Activated CD4-positive, alpha-beta T cell treated with anti-CD3 and anti-CD28 coated beads, Interleukin-2, amount 50 U/mL, for 4 hours (primary cell): ENCODE measurements at regions not wholly inside any gene's neighbourhood (a gene's known extent, or its start where the extent isn't known, plus 50 kb on each side); places are given as distances from the start of the nearest gene placed in this dataset.

ENCODE experiments used
- DNase-seq, 2 experiments: peaks; one replicate each; pipeline ENCODE4 v3.0.0-alpha.2; 2020

DNA sequence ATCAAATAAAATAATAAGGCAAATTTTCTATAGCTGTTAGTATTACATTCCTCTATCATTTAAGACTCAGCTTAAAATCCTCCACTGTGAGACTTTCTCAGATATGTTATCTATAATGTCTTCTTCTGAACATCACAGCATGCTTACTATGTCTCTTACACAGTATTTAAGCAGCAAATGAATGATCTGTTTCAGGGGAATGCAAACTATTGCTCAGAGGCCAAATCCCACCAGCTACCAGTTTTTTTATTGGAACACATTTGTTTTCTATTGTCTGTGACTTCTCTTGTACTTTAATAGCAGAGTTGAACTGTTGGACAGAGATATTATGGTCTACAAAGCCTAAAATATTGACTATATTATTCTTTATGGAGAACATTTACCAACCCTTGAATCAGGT is 59.6 kb downstream of the C3orf38 start:
- DNase-seq: no peak

DNA sequence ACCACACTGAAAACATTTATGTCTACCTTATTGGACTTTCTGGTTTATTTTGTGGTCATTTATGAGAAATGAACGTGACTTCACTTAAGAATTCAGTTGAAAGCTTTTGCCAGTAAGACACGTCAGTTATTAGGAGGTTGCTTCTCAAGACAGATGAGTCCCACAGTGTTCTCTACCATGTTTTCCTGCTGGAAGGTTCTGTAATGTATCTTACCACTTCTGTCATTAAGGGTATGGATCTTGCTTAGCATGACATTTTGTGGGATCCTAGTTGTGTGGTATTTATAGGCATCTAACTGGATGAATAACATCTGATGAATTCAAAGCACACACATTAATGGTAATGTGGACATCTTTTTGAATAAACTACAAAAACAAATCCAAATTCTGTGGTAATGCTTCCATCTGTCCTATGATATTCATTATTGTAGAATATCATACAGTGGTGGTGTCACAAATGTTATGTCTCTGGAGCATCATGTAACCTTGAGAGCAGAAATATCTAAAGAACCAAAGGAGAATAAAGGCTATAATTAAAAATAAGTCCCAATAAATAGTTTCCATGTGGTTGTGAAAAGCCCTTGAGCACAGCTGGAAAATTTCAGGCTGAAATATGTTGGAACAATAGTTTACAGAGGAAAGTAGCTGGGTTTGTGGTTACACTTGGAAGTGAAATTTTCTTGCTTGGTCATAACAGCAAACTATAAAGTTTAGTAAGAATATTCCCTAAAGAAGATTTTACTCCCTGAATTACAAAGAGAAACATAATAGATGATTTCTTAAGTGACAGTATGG is 61.5 kb downstream of the C3orf38 start:
- DNase-seq: no peak

DNA sequence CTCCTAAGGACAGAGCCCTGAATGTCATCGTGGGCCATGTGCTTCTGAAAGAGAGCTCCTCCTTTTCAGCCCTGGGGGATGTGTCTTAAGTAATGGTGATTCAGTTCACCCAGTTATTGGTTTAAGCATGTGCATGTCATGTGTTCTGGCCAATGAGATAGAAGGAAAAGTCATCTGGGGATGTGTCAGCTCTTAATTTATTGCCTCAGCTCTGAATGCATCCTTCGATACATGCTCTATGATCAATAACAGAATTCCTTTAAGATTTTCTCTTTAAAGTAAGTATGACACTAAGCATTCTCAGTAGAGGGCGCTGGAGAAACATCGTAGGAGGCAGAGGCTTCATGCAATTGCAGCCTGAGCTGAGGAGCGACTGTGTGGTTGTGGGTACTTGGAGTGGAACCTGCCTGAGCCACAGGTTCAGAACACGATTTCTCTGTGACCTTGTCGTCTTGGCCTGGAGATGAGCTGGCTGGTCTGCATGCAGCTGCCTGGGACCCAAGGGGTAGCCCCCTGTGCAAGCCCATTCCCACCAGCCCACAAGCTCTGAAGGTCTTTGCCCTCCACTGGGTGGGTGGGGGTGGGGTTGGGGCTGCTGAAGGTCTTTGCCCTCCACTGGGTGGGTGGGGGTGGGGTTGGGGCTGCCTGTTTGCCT is 69.5 kb downstream of the C3orf38 start:
- no peak for DNase-seq

DNA sequence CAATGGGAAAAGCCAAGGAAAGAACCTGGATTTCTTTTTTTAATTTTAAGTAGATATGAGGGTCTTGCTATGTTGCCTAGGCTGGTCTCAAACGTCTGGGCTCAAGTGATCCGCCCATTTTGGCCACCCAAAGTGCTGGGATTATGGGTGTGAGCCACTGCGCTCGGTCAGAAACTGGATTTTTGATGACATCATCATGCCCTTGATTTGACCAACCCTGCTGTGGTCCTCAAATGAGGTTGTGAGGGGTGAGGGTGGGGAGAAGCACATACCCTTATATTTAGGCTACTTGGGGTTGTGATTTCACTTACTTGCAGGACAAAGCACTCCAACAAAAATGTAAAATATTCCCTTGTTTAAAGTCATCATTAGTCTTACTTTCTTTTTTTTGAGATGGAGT is 70.4 kb downstream of the C3orf38 start:
- DNase-seq: no peak

DNA sequence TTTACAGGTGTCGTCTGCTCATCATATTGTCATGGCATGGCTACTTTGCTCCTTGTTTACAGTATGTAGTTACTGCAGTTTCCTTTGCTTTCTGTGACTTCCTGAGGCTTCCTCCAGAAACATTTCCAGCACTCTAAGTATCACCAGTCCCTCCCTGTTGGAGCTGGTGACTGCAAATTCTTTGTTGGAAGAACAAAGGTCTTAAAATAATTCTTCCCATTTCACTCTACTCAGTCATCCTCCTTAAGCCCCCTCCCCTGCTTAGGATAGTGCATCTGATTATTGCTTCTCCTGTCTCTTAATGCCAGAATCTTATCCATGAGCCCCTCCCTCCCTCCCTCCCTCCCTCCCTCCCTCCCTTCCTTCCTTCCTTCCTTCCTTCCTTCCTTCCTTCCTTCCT is 72.0 kb downstream of the C3orf38 start:
- DNase-seq: no peak

DNA sequence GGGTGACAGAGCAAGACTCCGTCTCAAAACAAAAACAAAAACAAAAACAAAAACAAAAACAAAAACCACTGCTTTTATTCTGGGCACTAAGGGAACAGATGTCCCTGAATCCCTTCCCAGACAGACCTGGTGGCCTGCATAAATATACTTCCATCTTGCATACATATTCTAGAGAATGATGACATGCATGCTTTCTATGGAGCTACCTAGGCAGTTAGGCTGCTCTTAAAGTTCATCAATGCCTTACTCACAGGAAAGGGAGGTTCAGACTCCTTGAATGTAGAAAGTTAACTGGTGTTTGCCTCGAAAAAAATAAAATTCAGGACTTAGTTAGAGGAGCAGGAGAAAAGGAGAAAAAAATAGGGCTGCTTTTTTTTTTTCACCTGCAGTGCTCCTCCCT is 72.6 kb downstream of the C3orf38 start:
- no peak for DNase-seq

DNA sequence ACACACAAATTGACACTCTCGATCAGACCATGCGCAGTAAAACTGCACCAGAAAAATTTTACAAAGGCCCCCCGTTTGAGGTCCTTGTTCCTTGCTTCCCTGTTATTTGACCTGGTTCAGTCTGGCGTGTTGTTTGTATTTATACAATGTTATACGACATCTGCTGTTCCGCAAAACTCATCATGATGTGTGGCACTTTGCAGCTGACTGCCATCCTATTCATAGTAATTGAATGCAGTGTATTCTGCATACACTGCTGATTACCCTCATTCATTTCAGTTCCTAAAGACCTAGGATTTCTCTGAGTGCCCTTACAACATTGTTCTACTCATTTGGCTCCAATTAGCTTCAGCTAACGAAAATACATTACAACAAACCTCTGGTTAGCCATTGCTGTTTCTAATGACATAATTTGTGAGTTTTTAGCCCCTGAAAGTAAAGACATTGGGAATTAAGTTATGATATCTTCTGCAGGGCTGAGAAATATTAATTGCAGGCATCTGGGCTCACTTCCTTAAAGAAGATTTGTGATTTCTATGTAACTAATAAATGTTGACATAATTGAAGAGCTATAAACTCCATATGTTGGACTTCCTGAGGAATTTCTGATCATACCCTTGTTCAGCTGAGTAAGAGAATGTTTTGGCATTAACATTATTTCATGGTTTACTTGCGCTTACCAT is 75.7 kb downstream of the C3orf38 start:
- DNase-seq: no peak

DNA sequence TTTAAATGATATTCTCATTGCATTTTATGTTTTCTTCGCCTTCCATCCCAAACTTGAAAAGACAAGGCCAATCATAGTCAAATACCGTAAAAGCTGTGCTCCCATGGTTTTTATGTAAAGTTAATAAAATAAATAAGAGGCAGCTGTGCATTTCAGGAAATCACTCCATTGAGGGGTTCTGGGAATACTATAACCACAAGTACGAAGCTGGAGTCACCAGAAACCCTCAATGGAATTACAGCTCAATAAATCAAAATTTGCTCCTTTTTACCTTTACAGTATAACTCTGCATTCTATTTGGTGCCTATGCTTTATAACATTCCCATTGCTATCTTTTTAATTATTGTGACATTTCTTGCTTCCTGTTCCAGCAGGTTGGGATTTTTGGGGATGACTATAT is 77.2 kb downstream of the C3orf38 start:
- no peak for DNase-seq

DNA sequence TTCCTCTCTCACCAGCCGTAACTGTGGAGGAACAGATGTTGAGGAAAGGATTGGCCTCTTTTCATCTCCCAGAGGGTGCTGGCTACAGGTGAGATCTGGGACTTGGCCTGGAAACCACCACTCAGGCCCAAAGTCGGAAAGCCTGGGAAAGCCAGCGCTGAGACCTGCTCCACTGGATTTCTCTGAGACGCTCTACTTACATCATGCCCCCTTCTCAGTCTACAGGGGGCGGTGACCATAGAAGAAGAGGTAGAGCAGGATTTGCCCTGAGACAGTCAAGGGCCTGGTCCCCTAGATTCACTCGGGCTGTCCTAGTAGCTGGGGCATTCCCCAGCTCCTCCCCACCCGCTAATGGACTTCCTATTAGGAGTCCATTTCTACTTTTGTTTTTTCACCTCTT is 80.9 kb downstream of the C3orf38 start:
- no peak for DNase-seq

DNA sequence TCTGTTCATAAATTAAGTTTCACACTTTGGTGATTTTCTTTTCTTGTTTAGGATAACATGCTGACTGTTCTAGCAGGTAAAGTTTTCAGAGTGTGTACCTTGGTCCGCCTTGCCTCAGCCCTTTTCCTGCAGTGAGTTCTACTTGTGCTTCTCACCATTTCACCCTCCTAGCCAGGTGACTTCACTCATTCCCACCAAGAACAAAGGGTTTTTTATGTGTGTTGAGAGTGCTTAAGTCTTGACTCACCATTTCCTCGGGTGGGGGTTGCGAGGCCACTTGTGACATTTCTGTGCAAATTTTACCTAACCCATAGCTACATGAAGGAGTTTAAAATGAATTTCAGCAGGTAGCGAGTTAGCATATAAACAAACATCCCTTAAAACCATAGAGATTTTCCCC is 81.4 kb downstream of the C3orf38 start:
- DNase-seq: no peak

DNA sequence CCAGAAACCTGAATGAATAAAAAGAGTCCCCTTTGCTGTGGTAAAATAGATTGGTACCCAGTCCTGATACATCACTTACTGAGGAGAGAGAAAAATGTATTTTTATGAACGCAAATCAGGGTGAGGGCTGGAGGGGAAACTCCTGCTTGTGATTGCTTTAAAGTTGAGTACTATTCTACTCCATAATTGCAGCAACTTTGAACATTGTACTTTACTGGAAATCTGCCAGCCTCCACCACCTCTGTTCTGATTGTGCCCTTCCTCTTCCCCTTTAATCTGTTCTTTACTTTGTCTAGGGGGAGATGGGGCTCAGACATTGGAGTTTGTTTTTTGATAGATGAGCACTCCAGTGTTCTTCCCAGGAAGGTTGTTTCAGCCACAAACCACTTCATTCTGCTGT is 81.9 kb downstream of the C3orf38 start:
- no peak for DNase-seq

DNA sequence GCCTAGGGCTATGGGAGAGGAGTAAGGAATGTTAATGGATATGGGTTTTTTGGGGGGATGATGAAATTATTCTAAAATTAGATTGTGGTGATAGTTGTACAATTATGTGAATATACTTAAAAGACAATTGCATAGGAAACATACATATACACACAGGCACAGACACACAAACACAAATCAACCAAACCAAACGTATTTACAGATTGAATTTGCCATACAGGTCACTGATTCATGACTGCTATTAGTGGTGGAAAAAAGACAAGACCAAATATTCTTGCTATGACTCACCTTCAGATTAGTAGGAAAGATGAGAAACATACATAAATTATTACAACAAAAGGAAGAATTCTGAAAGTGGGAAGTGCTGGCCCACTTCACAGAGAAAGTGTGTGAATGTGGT is 85.3 kb downstream of the C3orf38 start:
- DNase-seq: no peak

DNA sequence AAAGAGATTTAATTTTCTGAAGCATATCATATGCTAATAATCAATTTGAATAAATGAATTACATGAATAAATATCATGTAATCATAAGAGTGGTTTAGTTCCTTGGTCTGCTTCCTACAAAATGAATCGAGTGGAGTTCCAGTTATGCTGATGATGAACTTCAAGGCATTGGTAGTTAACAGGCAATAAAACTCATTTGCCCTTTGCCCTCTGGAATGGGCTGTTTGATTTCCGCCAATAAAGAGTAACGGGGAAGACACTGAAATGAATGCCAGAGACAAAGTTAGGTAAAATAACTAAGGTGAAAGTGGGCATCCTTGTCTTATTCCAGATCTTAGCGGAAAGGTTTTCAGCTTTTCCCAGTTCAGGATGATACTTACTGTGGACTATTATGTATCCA is 90.1 kb downstream of the C3orf38 start:
- DNase-seq: no peak

DNA sequence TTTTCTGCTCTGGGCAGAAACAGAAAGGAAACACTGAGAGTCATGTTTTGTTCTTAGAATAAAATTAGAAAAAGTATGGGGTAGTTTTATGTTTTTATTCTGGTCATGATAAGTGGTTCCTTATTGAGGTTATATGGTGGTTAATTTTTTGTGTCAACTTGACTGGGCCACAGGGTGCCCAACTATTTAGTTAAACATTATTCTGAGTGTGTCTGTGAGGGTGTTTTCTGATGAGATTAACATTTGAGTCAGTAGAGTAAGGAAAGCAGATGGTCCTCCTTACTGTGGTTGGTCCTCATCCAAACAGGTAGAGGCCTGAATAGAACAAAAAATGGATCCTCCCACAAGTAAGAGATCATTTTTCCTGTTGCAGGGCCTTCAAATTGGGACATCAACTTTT is 98.9 kb downstream of the C3orf38 start:
- no peak for DNase-seq

DNA sequence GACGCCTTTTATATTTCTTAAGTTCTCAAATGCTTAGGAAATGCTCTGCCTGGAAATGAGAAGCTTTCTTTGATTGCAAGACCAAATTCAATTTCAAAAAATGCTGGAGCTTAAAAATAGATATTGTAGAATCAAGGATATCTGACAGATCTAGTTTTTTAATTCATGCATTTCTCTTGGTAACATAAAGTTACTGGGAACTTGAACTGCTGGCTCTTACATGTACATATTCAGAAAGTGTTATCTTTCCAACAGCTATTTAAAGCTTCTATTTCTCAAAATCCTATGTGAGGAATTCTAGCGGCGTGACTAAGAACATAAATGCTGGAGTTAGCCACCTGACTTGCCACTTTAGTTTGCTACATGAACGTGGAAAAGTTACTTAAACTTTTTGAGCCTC is 109.3 kb downstream of the C3orf38 start:
- DNase-seq: no peak

DNA sequence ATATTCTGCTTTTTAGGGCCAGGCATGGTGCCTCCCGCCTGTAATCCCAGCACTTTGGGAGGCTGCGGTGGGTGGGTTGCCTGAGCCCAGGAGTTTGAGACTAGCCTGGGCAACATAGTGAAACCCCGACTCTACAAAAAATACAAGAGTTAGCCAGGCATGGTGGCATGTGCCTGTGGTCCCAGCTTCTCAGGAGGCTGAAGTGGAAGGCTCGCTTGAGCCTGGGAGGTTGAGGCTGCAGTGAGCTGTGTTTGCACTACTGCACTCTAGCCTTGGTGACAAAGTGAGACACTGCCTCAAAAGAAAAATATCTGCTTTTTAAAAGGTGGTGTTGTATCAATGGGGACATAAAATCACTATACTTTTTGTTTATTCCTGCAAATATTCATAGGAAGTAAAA is 112.8 kb downstream of the C3orf38 start:
- DNase-seq: no peak

DNA sequence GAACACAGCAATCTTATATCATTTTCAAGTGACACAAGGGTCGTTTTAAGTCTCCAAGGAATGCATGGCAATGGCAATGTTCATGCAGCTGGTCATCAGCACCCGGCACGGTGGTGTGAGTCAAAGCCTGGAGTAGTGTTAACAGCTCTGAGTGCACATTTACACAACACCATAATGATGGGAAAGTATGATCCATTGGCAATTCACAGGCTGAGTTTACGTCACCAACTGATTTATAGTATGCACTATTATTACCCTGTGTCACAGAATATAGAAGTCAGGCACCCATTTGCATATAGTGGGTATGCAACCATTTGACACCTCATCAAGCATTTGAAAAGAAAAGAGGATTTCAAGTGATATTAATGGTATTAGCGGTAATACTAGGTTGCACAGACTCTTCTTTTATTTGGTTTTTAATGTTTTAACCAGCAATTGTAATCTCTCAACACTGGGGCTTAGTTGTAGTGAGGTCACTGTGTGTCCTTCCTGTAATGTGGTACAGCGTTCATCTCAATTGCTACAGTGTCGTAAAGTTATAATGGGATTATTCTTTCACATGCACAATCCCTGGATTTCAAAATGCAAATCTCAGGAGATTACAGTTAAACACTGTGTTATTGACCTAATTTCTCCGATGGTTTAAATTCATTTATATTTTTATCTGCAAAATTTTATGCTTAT is 113.8 kb downstream of the C3orf38 start:
- DNase-seq: no peak

DNA sequence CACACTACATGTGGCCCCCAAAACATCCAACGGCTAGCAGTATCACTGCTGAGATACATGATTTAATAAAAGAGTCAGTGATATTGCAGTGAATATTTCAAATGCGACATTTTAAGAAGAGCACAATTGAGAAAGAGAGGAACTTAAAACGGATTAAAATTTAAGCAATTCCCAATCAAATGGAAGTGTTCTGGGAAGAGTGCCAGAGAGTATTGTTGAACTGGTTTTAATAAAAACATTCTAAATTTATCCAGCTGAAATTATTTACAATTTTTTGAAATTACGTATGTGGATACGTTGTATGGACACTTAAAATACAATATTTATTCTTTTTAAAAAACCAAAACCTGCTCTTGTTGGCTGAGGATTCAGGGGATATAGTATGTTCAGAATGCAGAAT is 117.7 kb downstream of the C3orf38 start:
- DNase-seq: no peak

DNA sequence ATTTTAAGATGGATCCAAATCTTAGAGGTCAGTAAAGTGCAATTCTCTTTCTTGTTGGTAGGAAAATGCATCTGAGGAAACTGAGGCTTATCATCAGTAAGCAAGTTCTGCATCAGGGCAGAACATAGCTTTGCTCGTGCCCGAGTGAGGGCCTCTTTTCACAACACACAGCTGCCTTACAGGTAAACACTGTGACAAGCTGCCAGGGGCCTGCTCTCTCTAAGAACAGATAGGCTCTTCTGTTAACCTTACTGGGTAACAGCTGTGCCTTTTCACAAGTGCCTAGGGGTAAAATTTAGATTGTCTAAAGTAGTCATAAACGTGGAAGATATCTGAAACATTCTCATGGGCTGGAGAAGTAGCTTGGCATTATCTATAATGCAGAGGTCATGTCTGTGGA is 118.1 kb downstream of the C3orf38 start:
- DNase-seq: no peak

DNA sequence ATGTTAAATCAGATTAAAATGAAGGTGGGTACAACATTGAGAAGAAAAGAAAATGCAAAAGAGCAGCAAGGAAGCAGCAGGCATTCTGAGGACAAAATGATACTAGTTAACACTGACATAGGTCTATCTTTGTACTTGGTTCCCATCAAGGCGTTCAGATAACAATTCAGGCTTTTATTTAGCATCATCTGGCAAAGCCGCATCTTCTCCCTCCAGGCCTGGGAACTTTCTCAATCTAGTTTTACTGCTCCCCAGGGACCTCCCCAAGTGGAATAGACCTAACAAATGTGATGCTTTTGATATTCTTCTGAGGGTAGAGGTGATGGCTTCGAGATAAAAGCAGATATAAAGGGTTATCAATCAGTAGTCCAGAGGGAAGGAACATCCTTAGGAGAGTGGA is 130.6 kb downstream of the C3orf38 start:
- DNase-seq: no peak

DNA sequence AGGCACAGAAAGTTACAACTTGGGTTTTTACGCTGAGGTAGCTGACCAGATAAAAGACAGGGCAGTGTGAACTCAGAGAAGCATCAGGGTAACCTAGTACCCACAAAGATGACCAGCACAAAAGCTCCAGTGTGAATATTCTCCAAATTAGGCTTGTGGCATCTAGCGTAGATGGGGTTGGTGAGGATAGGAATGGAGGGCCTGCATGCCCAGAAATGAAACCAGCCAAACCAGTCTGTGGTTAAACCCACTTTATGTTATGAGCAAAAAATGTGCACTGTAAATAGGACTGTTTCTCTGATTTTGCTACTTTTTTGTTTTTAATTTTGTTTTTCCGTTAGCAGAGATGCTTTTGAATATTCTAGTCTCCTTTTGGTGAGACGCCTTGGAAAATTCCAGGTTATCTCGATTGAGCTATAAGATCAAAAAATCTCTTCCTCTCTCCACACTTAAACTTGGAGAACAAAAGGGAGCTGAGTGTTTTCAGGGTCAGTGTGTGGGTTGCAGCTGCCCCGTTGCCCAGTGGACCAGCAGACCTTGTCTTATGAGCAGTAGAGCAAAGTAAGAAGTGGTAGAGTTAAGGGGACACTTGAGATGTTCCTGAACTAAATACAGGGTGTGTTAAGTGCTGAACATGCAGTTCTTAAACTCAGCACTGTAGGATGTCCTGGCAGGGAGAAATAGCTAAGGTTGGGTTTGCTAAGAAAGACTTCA is 132.9 kb downstream of the C3orf38 start:
- DNase-seq: no peak

DNA sequence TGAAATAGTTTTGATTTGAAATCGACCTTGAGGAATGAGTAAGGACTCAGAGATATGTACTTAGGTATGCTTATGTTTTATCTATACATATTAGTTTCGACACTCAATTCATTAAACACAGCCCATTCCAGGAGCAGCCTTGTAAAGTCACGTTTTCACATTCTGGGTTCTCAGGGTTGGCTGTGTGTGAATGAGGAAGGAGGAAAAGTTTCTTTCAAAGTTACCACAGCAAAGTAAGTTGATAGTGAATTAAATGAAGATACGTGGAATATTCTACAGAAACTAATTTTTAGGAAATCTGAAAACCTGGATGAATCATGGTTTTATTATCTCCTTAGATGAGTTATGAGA is 133.5 kb downstream of the C3orf38 start:
- no peak for DNase-seq

DNA sequence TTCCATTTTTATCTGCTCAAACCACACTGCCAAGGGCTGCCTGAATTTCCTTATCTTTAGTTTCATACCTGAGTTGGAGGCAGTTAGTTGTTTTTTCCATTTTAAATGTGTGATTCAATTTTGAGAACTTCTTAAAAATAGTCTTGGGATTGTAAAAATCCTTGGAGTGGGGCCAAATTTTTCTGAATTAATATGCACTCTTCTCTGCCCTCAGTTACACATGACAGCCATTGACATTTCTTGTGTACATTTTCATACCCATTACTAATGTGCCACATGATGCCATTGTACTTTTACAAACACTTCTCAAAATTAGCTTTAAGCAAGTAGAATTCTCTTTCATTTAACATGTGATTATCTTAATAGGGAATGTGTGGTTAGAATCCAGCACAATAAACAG is 141.7 kb downstream of the C3orf38 start:
- no peak for DNase-seq
